Panc1 (cell line): ENCODE measurements at regions not wholly inside any gene's neighbourhood (a gene's known extent, or its start where the extent isn't known, plus 50 kb on each side); places are given as distances from the start of the nearest gene placed in this dataset.

Source experiments
- ATAC-seq: fragments of 200-7000 bp; cut with Tn5 transposase; 2 replicates; pipeline ENCODE4 v1.9.1; 2020; ENCODE audit warnings: mild to moderate bottlenecking, moderate library complexity
- BruUV-seq: library from RNA; stranded (reverse); fragments of 400-500 nt; replicated peaks from 2 replicates; lab custom pipeline; 2021; lab: Mats Ljungman, UMichigan
- CTCF ChIA-PET: fragments of 300-600 bp; sonication (Branson Sonifier 250); formaldehyde crosslinking; loops from one replicate; lab custom pipeline; 2022; ENCODE audit warnings: antibody characterized with exemption; lab: Charles Lee
- POLR2A ChIA-PET: fragments of 300-600 bp; sonication (Branson Sonifier 250); formaldehyde crosslinking; loops from one replicate; lab custom pipeline; 2022; ENCODE audit warnings: antibody characterized with exemption; lab: Charles Lee
- DNase-seq: peaks from one replicate; pipeline ENCODE4 v3.0.0-alpha.2; 2010; ENCODE audit warnings: low read depth, low spot score
- H3K27ac ChIP-seq: 2 replicates; pipeline ENCODE4 v1.5.1; 2011; ENCODE audit warnings: mild to moderate bottlenecking, low read length, inconsistent platforms
- H3K27me3 ChIP-seq: fragments of 200-500 bp; sonication (Bioruptor generic); 2 replicates; pipeline ENCODE4 v1.6.0; 2014; ENCODE audit warnings: low read length, inconsistent platforms; ENCODE audit not compliant: control insufficient read depth, insufficient read depth
- H3K36me3 ChIP-seq: fragments of 200-500 bp; sonication (Bioruptor generic); 2 replicates; pipeline ENCODE4 v1.5.1; 2014; ENCODE audit warnings: inconsistent platforms, mild to moderate bottlenecking, low read length, moderate library complexity; ENCODE audit not compliant: control insufficient read depth, insufficient read depth
- H3K4me1 ChIP-seq: 2 replicates; pipeline ENCODE4 v1.5.1; 2011; ENCODE audit warnings: inconsistent platforms, mild to moderate bottlenecking, low read length, moderate library complexity; ENCODE audit not compliant: control insufficient read depth, insufficient read depth
- H3K4me3 ChIP-seq, 2 experiments: 2 replicates each; pipeline ENCODE4 v1.5.1; 2011 to 2012; ENCODE audit warnings: low read depth in 2 of 2, low read length in 2 of 2, mild to moderate bottlenecking in 2 of 2, inconsistent platforms in 1 of 2, moderate library complexity in 1 of 2
- H3K9me3 ChIP-seq: fragments of 200-500 bp; sonication (Bioruptor generic); 2 replicates; pipeline ENCODE4 v1.5.1; 2014; ENCODE audit warnings: low read depth, mild to moderate bottlenecking, inconsistent platforms, low read length, moderate library complexity; ENCODE audit not compliant: control insufficient read depth, insufficient read depth
- CTCF ChIP-seq: fragments of 450-650 bp; IDR thresholded peaks from 2 replicates; pipeline ENCODE4 v1.5.1; 2017; ENCODE audit warnings: mild to moderate bottlenecking
- POLR2AphosphoS5 ChIP-seq: IDR thresholded peaks from 2 replicates; pipeline ENCODE4 v1.6.1; 2012; ENCODE audit warnings: mild to moderate bottlenecking, low read depth, low read length, moderate library complexity
- REST ChIP-seq, 2 experiments: IDR thresholded peaks; 2 replicates each; pipeline ENCODE4 v1.6.1; 2011 to 2012; ENCODE audit warnings: low read depth in 2 of 2, control low read depth in 1 of 2, low read length in 1 of 2, mild to moderate bottlenecking in 1 of 2, moderate library complexity in 1 of 2; ENCODE audit not compliant: insufficient read depth in 1 of 2
- SIN3A ChIP-seq: IDR thresholded peaks from 2 replicates; pipeline ENCODE4 v1.6.1; 2012; ENCODE audit warnings: low read depth, mild to moderate bottlenecking, low read length, moderate library complexity, borderline replicate concordance; ENCODE audit not compliant: insufficient read depth
- TCF7L2 ChIP-seq: IDR thresholded peaks from 2 replicates; pipeline ENCODE4 v1.6.1; 2011; ENCODE audit warnings: mild to moderate bottlenecking, low read depth, low read length, inconsistent platforms
- in situ Hi-C: cut with HindIII; loops from 2 replicates; pipeline ENCODE4 v1.10.0; 2016; ENCODE audit warnings: low sequenced_read_pairs, low pct_unique_long_range_greater_than_20kb
- intact Hi-C: fragments of 100-400 bp; cut with micrococcal nuclease; formaldehyde crosslinking; loops from one replicate; pipeline ENCODE4 v1.10.0; 2022; ENCODE audit not compliant: unreplicated experiment

- Histone ChIP-seq H3K27me3 (no peaks in the 10 kb centered on the region), H3K27ac (no peak overlapping the region), H3K9me3 (peaks cover 5% of the 10 kb centered on the region; the same call in 1 of the 2 replicates), H3K4me1 (no peaks in the 10 kb centered on the region), H3K36me3 (no peaks in the 10 kb centered on the region), H3K4me3 (no peak overlapping the region)
- ATAC-seq (no peak), DNase-seq (no peak)
- BruUV-seq, result no TSS peak
- in situ Hi-C loops (no loop called here), intact Hi-C loops (no loop called here)
- TF ChIP-seq TCF7L2 (no peak), CTCF (no peak), POLR2AphosphoS5 (no peak), REST (IDR thresholded peaks at IDR 0.05; ENCODE audit: insufficient read depth in 1 of 2, low read depth in 2 of 2, low read length in 1 of 2) (no peak), SIN3A (no peak)
- CTCF ChIA-PET, result no interaction called here
- POLR2A ChIA-PET, result no interaction called here
Observed at GRCh38 chr6:65900928-65901327, 193.9 kb upstream of the EYS start.

GRCh38 chr6:65896140-65896539, 189.1 kb upstream of the EYS start:
- H3K4me3 ChIP-seq, result no peak overlapping the region
- TF ChIP-seq TCF7L2, result no peak
- TF ChIP-seq POLR2AphosphoS5, result no peak
- TF ChIP-seq CTCF, result no peak
- no peak for TF ChIP-seq REST (IDR thresholded peaks at IDR 0.05; ENCODE audit: insufficient read depth in 1 of 2, low read depth in 2 of 2, low read length in 1 of 2)
- no peak for TF ChIP-seq SIN3A
- H3K9me3 ChIP-seq, result 0 out of 2 replicates have a peak, but pooled peaks cover 4% of the 10 kb centered on the region
- H3K4me1 ChIP-seq, result no peaks in the 10 kb centered on the region
- POLR2A ChIA-PET, result no interaction called here
- intact Hi-C loops (no loop called here), in situ Hi-C loops (no loop called here)
- no peak for ATAC-seq
- no TSS peak for BruUV-seq
- H3K27me3 ChIP-seq, result no peaks in the 10 kb centered on the region
- H3K27ac ChIP-seq, result no peak overlapping the region
- CTCF ChIA-PET, result no interaction called here
- H3K36me3 ChIP-seq, result no peaks in the 10 kb centered on the region
- DNase-seq, result no peak
